AG10803 (cell line): ENCODE measurements at regions not wholly inside any gene's neighbourhood (a gene's known extent, or its start where the extent isn't known, plus 50 kb on each side); places are given as distances from the start of the nearest gene placed in this dataset.
"Not testable (repeated sequence)": the region's sequence is repeated elsewhere in the genome, so short reads cannot be mapped to it uniquely, and the experiment has no call there.

ENCODE experiments used
- DNase-seq: peaks from one replicate; pipeline ENCODE4 v3.0.0; 2010; ENCODE audit warnings: low read depth
- H3K4me3 ChIP-seq: 2 replicates; pipeline ENCODE4 v1.5.1; 2011; ENCODE audit warnings: mild to moderate bottlenecking, low read length, control low read depth
- TF ChIP-seq, protein P1 (sequence below): conservative IDR thresholded peaks from 2 replicates; pipeline ENCODE4 v1.5.1; 2011; ENCODE audit warnings: mild to moderate bottlenecking, low read length, control low read depth, inconsistent platforms

GRCh38 chr2:122563781-122564180 lies 808.3 kb downstream of the TSN start:
- TF ChIP-seq, protein P1, sequence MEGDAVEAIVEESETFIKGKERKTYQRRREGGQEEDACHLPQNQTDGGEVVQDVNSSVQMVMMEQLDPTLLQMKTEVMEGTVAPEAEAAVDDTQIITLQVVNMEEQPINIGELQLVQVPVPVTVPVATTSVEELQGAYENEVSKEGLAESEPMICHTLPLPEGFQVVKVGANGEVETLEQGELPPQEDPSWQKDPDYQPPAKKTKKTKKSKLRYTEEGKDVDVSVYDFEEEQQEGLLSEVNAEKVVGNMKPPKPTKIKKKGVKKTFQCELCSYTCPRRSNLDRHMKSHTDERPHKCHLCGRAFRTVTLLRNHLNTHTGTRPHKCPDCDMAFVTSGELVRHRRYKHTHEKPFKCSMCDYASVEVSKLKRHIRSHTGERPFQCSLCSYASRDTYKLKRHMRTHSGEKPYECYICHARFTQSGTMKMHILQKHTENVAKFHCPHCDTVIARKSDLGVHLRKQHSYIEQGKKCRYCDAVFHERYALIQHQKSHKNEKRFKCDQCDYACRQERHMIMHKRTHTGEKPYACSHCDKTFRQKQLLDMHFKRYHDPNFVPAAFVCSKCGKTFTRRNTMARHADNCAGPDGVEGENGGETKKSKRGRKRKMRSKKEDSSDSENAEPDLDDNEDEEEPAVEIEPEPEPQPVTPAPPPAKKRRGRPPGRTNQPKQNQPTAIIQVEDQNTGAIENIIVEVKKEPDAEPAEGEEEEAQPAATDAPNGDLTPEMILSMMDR = no peak
- H3K4me3 ChIP-seq = no peak overlapping the region

GRCh38 chr2:122564843-122565242 lies 809.4 kb downstream of the TSN start:
- DNase-seq = no peak
- H3K4me3 ChIP-seq = no peak overlapping the region
- TF ChIP-seq, protein P1 = no peak

More at GRCh38 chr2:122563781-122564180, 808.3 kb downstream of the TSN start:
- no peak for DNase-seq

GRCh38 chr2:122565364-122565763 lies 809.9 kb downstream of the TSN start:
- H3K4me3 ChIP-seq = no peak overlapping the region
- TF ChIP-seq, protein P1 = no peak
- DNase-seq = no peak

- TF ChIP-seq, protein P1 = no peak
- DNase-seq = no peak
- no peak overlapping the region for H3K4me3 ChIP-seq
These were observed 815.2 kb downstream of the TSN start for GRCh38 chr2:122570641-122571040.

DNA sequence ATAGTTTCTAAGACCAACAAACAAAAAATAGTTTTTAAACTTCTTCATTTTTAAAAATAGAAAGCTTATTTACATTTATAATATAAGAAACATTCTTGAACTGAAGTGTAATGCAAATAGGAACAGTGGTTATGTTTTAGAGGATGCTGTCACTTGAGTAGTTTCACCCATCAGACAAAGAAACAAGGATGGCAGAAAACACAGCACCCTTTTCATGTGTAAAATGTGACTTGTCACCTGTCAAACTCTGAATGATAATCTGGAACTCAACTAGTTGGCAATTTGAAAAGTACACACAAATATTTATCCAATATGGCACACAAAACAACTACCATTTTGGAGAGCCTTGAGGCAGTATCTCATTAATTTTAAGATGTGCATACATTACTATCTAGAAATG lies 816.0 kb downstream of the TSN start:
- not testable (repeated sequence) for H3K4me3 ChIP-seq, DNase-seq

- no peak for DNase-seq
These were observed 819.6 kb downstream of the TSN start for GRCh38 chr2:122575076-122575475.

GRCh38 chr2:122583159-122583917 lies 827.9 kb downstream of the TSN start:
- DNase-seq = no peak
- TF ChIP-seq, protein P1 = no peak
- no peak overlapping the region for H3K4me3 ChIP-seq

More at GRCh38 chr2:122575076-122575475, 819.6 kb downstream of the TSN start:
- H3K4me3 ChIP-seq = no peak overlapping the region
- TF ChIP-seq, protein P1 = no peak
